SK-N-SH (cell line): ENCODE measurements at regions not wholly inside any gene's neighbourhood (a gene's known extent, or its start where the extent isn't known, plus 50 kb on each side); places are given as distances from the start of the nearest gene placed in this dataset.

Experiments used
- CTCF ChIA-PET: fragments of 300-600, 350-600 bp; formaldehyde crosslinking; extraction: SDS; loops from one replicate; lab custom pipeline; 2021; lab: Yijun Ruan, JAX
- POLR2A ChIA-PET: fragments of 350-600 bp; sonication (Branson Sonifier 250); formaldehyde crosslinking; extraction: SDS; loops from one replicate; lab custom pipeline; 2020; ENCODE audit warnings: antibody characterized with exemption, inconsistent platforms; lab: Yijun Ruan, JAX
- DNase-seq: peaks from one replicate; pipeline ENCODE4 v3.0.0; 2012
- H2AFZ ChIP-seq: fragments of 200-600 bp; sonication (generic); 2 replicates; pipeline ENCODE4 v1.8.1; 2016; ENCODE audit warnings: antibody characterized with exemption, mild to moderate bottlenecking, low read depth
- H3F3A ChIP-seq: fragments of 200-600 bp; sonication (generic); replicated peaks from 2 replicates; pipeline ENCODE3; 2016; ENCODE audit warnings: antibody characterized with exemption, mild to moderate bottlenecking; ENCODE audit not compliant: insufficient read depth
- H3K27ac ChIP-seq, 2 experiments: fragments of 200-500 bp in 1 of 2; fragments of 200-600 bp in 1 of 2; sonication (Bioruptor generic) in 1 of 2; sonication (generic), shearing (Covaris generic) in 1 of 2; 2 replicates each; pipeline versions ENCODE4 v1.5.1 to v1.6.1; 2014 to 2016; ENCODE audit warnings: low read depth in 2 of 2, inconsistent platforms in 1 of 2, low read length in 1 of 2, mild to moderate bottlenecking in 1 of 2, mixed read lengths in 1 of 2
- H3K27me3 ChIP-seq: fragments of 200-600 bp; sonication (generic), shearing (Covaris generic); 2 replicates; pipeline ENCODE4 v1.6.1; 2016; ENCODE audit warnings: mixed run types; ENCODE audit not compliant: insufficient read depth
- H3K36me3 ChIP-seq, 2 experiments: fragments of 200-500 bp in 1 of 2; fragments of 200-600 bp in 1 of 2; sonication (Bioruptor generic) in 1 of 2; sonication (generic) in 1 of 2; replicated peaks in 1 of 2; 2 replicates each; pipeline versions ENCODE3 to v1.5.1; 2014 to 2016; ENCODE audit warnings: low read length in 1 of 2, mild to moderate bottlenecking in 1 of 2; ENCODE audit not compliant: insufficient read depth in 2 of 2, control insufficient read depth in 1 of 2
- H3K4me1 ChIP-seq, 2 experiments: fragments of 200-500 bp in 1 of 2; fragments of 200-600 bp in 1 of 2; sonication (Bioruptor generic) in 1 of 2; sonication (generic), shearing (Covaris generic) in 1 of 2; 2 replicates each; pipeline versions ENCODE4 v1.5.1 to v1.6.1; 2014 to 2016; ENCODE audit warnings: low read depth in 1 of 2, low read length in 1 of 2, mixed run types in 1 of 2; ENCODE audit not compliant: insufficient read depth in 2 of 2, control insufficient read depth in 1 of 2
- H3K4me2 ChIP-seq: fragments of 200-600 bp; sonication (generic), shearing (Covaris generic); 2 replicates; pipeline ENCODE4 v1.6.1; 2017; ENCODE audit warnings: mixed run types
- H3K4me3 ChIP-seq, 2 experiments: fragments of 200-500 bp in 1 of 2; fragments of 200-600 bp in 1 of 2; sonication (Bioruptor generic) in 1 of 2; sonication (generic), shearing (Covaris generic) in 1 of 2; 2 replicates each; pipeline versions ENCODE4 v1.5.1 to v1.8.1; 2014 to 2016; ENCODE audit warnings: low read depth in 2 of 2, inconsistent platforms in 1 of 2, low read length in 1 of 2, mild to moderate bottlenecking in 1 of 2, mixed read lengths in 1 of 2, moderate library complexity in 1 of 2
- H3K79me2 ChIP-seq: fragments of 200-600 bp; sonication (generic); 2 replicates; pipeline ENCODE4 v1.8.1; 2017; ENCODE audit warnings: mild to moderate bottlenecking; ENCODE audit not compliant: insufficient read depth
- H3K9ac ChIP-seq: fragments of 200-600 bp; sonication (generic); 2 replicates; pipeline ENCODE4 v1.6.1; 2017; ENCODE audit warnings: mixed run types
- H3K9me2 ChIP-seq: fragments of 200-600 bp; sonication (generic); 2 replicates; pipeline ENCODE4 v1.6.1; 2017; ENCODE audit warnings: mixed run types
- H3K9me3 ChIP-seq: fragments of 200-600 bp; sonication (generic); 2 replicates; pipeline ENCODE4 v1.6.1; 2017; ENCODE audit warnings: mixed run types, mild to moderate bottlenecking, moderate library complexity
- H4K20me1 ChIP-seq: fragments of 200-600 bp; sonication (generic); 2 replicates; pipeline ENCODE4 v1.6.1; 2017; ENCODE audit warnings: mild to moderate bottlenecking, mixed run types; ENCODE audit not compliant: insufficient read depth
- CHD2 ChIP-seq: fragments of 150-350 bp; IDR thresholded peaks from 2 replicates; pipeline ENCODE4 v1.6.1; 2018; ENCODE audit warnings: low read length; ENCODE audit not compliant: partially characterized antibody
- CTCF ChIP-seq: fragments of 200-600 bp; sonication (generic); IDR thresholded peaks from 2 replicates; pipeline ENCODE4 v1.6.1; 2017; ENCODE audit warnings: antibody characterized with exemption, mild to moderate bottlenecking, moderate library complexity
- EP300 ChIP-seq, 2 experiments: IDR thresholded peaks; 2 replicates each; pipeline versions ENCODE4 v1.4.0 to v1.6.1; 2012; ENCODE audit warnings: borderline replicate concordance in 1 of 2, low read depth in 1 of 2, low read length in 1 of 2
- GATA2 ChIP-seq: sonication (generic); formaldehyde crosslinking; IDR thresholded peaks from 2 replicates; pipeline ENCODE4 v1.5.0; 2020; ENCODE audit warnings: mild to moderate bottlenecking, missing genetic modification reagents
- IRF3 ChIP-seq: fragments of 150-350 bp; IDR thresholded peaks from 2 replicates; pipeline ENCODE4 v1.6.1; 2016; ENCODE audit warnings: mild to moderate bottlenecking, low read depth, low read length
- MEF2A ChIP-seq: IDR thresholded peaks from 2 replicates; pipeline ENCODE4 v1.4.0; 2012; ENCODE audit warnings: low read depth, borderline replicate concordance
- MXI1 ChIP-seq: IDR thresholded peaks from 2 replicates; pipeline ENCODE4 v1.6.1; 2012; ENCODE audit warnings: mild to moderate bottlenecking, low read depth, low read length, improper control_type of control experiment
- POLR2AphosphoS5 ChIP-seq: IDR thresholded peaks from 2 replicates; pipeline ENCODE4 v1.6.1; 2012; ENCODE audit warnings: low read depth, low read length
- RCOR1 ChIP-seq: fragments of 150-350 bp; IDR thresholded peaks from 2 replicates; pipeline ENCODE4 v1.6.1; 2017; ENCODE audit warnings: antibody characterized with exemption, low read length
- SIN3A ChIP-seq: IDR thresholded peaks from 2 replicates; pipeline ENCODE4 v1.6.1; 2012; ENCODE audit warnings: low read depth, mild to moderate bottlenecking, low read length, moderate library complexity, borderline replicate concordance
- SMC3 ChIP-seq: IDR thresholded peaks from 2 replicates; pipeline ENCODE4 v1.6.1; 2012; ENCODE audit warnings: low read depth, low read length, improper control_type of control experiment
- TAF1 ChIP-seq: IDR thresholded peaks from 2 replicates; pipeline ENCODE4 v1.6.1; 2012; ENCODE audit warnings: low read depth, mild to moderate bottlenecking, low read length, moderate library complexity, borderline replicate concordance
- USF2 ChIP-seq: fragments of 150-350 bp; IDR thresholded peaks from 2 replicates; pipeline ENCODE4 v1.6.1; 2017; ENCODE audit warnings: antibody characterized with exemption, low read length, low read depth, borderline replicate concordance
- TF ChIP-seq, protein P1 (sequence below): IDR thresholded peaks from 2 replicates; pipeline ENCODE4 v1.6.1; 2012; ENCODE audit warnings: mild to moderate bottlenecking, low read depth, low read length, moderate library complexity
- TF ChIP-seq, protein P2 (sequence below): IDR thresholded peaks from 2 replicates; pipeline ENCODE4 v1.4.0; 2012; ENCODE audit warnings: low read depth, borderline replicate concordance
- TF ChIP-seq, protein P3 (sequence below): IDR thresholded peaks from 2 replicates; pipeline ENCODE4 v1.4.0; 2012; ENCODE audit warnings: low read depth
- TF ChIP-seq, protein P4 (sequence below): IDR thresholded peaks from 2 replicates; pipeline ENCODE4 v1.4.0; 2012; ENCODE audit warnings: low read depth, borderline replicate concordance

DNA sequence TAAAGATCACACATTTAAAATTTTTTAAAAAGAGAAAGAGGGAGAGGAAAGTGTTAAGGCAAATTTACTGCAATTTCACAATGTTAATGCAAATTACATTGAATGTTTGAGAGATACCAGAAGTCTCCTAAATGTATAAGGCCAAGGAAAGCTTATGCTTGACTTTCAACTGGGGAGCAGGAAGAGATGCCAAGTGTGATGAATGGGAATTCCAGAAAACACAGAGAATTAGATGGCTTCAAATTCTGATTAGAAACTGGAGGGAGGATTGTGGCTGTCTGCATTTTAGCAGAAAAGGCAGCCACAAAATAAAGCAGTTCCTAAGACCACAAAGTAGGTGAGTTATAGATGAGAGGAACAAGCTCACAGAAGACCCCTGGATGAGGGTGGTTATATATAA is 328.3 kb upstream of the CITED2 start:
- peaks cover under 1% of the 10 kb centered on the region for H3F3A ChIP-seq
- H3K27me3 ChIP-seq = no peaks in the 10 kb centered on the region
- 0 out of 4 replicates have a peak, but pooled peaks cover 0 to 3% of the 10 kb centered on the region in 2 experiments for H3K4me1 ChIP-seq
- CTCF ChIA-PET = interaction anchor here (1.0 kb wide), 1 partner anchor 13 kb away, joined by 3 read pairs; no protein-coding TSS in a partner anchor
- H3K4me2 ChIP-seq = no peak overlapping the region
- POLR2A ChIA-PET = no interaction called here
- TF ChIP-seq MXI1 = no peak
- TF ChIP-seq SMC3 = no peak
- TF ChIP-seq GATA2 (CRISPR knock-in tag) = no peak
- no peak for TF ChIP-seq IRF3
- no peak for TF ChIP-seq SIN3A
- no peak for TF ChIP-seq TAF1
- no peak for TF ChIP-seq USF2
- no peak for TF ChIP-seq CHD2
- TF ChIP-seq, protein P1, sequence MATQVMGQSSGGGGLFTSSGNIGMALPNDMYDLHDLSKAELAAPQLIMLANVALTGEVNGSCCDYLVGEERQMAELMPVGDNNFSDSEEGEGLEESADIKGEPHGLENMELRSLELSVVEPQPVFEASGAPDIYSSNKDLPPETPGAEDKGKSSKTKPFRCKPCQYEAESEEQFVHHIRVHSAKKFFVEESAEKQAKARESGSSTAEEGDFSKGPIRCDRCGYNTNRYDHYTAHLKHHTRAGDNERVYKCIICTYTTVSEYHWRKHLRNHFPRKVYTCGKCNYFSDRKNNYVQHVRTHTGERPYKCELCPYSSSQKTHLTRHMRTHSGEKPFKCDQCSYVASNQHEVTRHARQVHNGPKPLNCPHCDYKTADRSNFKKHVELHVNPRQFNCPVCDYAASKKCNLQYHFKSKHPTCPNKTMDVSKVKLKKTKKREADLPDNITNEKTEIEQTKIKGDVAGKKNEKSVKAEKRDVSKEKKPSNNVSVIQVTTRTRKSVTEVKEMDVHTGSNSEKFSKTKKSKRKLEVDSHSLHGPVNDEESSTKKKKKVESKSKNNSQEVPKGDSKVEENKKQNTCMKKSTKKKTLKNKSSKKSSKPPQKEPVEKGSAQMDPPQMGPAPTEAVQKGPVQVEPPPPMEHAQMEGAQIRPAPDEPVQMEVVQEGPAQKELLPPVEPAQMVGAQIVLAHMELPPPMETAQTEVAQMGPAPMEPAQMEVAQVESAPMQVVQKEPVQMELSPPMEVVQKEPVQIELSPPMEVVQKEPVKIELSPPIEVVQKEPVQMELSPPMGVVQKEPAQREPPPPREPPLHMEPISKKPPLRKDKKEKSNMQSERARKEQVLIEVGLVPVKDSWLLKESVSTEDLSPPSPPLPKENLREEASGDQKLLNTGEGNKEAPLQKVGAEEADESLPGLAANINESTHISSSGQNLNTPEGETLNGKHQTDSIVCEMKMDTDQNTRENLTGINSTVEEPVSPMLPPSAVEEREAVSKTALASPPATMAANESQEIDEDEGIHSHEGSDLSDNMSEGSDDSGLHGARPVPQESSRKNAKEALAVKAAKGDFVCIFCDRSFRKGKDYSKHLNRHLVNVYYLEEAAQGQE = no peak
- TF ChIP-seq EP300 (IDR thresholded peaks at IDR 0.05; ENCODE audit: borderline replicate concordance in 1 of 2, low read depth in 1 of 2, low read length in 1 of 2) = no peak
- TF ChIP-seq, protein P2, sequence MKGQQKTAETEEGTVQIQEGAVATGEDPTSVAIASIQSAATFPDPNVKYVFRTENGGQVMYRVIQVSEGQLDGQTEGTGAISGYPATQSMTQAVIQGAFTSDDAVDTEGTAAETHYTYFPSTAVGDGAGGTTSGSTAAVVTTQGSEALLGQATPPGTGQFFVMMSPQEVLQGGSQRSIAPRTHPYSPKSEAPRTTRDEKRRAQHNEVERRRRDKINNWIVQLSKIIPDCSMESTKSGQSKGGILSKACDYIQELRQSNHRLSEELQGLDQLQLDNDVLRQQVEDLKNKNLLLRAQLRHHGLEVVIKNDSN = no peak
- no peak for TF ChIP-seq CTCF
- no peak for TF ChIP-seq POLR2AphosphoS5
- TF ChIP-seq, protein P3, sequence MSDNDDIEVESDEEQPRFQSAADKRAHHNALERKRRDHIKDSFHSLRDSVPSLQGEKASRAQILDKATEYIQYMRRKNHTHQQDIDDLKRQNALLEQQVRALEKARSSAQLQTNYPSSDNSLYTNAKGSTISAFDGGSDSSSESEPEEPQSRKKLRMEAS = no peak
- no peak for TF ChIP-seq RCOR1
- TF ChIP-seq, protein P4, sequence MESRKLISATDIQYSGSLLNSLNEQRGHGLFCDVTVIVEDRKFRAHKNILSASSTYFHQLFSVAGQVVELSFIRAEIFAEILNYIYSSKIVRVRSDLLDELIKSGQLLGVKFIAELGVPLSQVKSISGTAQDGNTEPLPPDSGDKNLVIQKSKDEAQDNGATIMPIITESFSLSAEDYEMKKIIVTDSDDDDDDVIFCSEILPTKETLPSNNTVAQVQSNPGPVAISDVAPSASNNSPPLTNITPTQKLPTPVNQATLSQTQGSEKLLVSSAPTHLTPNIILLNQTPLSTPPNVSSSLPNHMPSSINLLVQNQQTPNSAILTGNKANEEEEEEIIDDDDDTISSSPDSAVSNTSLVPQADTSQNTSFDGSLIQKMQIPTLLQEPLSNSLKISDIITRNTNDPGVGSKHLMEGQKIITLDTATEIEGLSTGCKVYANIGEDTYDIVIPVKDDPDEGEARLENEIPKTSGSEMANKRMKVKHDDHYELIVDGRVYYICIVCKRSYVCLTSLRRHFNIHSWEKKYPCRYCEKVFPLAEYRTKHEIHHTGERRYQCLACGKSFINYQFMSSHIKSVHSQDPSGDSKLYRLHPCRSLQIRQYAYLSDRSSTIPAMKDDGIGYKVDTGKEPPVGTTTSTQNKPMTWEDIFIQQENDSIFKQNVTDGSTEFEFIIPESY = no peak
- no peak for TF ChIP-seq MEF2A
- H3K4me3 ChIP-seq = no peak overlapping the region
- DNase-seq = no peak
- no peak overlapping the region for H2AFZ ChIP-seq
- no peak overlapping the region for H3K27ac ChIP-seq
- H4K20me1 ChIP-seq = no peaks in the 10 kb centered on the region
- no peak overlapping the region for H3K9ac ChIP-seq
- H3K79me2 ChIP-seq = no peaks in the 10 kb centered on the region
- H3K36me3 ChIP-seq = no peaks in the 10 kb centered on the region
- no peaks in the 10 kb centered on the region for H3K9me3 ChIP-seq
- H3K9me2 ChIP-seq = no peaks in the 10 kb centered on the region; the same call in 1 of the 2 replicates
